ENCODE measurements at regions not wholly inside any gene's neighbourhood (a gene's known extent, or its start where the extent isn't known, plus 50 kb on each side); places are given as distances from the start of the nearest gene placed in this dataset.

DNA sequence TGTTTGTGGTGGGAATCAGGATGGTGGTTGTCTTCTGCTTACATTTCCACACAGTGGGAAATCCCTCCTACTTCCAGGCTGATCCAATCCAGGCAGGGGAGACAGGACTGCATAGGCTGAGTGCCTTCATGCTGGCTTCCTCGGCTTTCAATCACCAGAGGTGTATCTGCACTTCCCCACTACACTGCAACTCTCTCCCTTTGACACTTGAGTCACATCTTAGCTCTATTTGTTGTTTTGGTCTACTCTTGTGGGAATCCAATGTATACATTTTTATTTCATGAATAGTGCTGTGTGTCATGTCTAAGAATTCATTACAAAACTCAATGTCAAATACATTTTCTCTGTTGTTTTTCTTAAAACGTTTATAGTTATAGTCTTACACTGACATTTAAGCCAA is 735.6 kb downstream of the XPNPEP1 start:
- Mint-ChIP-seq H3K9me3 (peaks cover 25 to 58% (median 32%) of the 10 kb centered on the region in 6 donors), H3K27me3 (ENCODE audit: low read depth in 3 of 3) (peaks cover 0 to 3% (median 0%) of the 10 kb centered on the region in 3 donors), H3K36me3 (peaks cover 0 to 7% (median 4%) of the 10 kb centered on the region in 3 donors), H3K4me3 (no peak overlapping the region), H3K27ac (no peak overlapping the region), H3K4me1 (no peaks in the 10 kb centered on the region)
- DNase-seq, result no peak

DNA sequence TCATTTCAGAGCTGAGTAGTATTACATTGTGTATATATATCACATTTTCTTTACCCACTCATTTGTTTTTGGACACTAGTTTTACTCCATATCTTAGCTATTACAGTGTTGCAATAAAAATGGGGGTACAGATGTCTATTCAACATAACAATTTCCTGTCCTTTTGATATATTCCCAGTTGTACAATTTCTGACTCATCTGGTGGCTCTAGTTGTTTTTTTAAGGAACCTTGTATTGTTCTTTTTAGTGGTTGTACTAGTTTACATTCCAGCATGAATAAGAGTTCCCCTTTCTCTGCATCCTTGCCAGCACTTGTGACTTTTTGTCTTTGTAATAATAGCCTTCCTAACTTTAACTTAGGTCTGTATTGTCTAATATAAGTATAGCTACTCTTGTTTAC is 739.9 kb downstream of the XPNPEP1 start:
- Mint-ChIP-seq H3K9me3 (peaks cover 17 to 55% (median 28%) of the 10 kb centered on the region in 6 donors), H3K4me3 (no peak overlapping the region), H3K36me3 (no peaks in the 10 kb centered on the region), H3K27me3 (ENCODE audit: low read depth in 3 of 3) (no peaks in the 10 kb centered on the region), H3K4me1 (no peaks in the 10 kb centered on the region), H3K27ac (no peak overlapping the region)
- DNase-seq, result no peak

- Mint-ChIP-seq H3K27me3 (ENCODE audit: low read depth in 3 of 3) (no peaks in the 10 kb centered on the region), H3K36me3 (no peaks in the 10 kb centered on the region), H3K4me3 (no peak overlapping the region), H3K9me3 (peaks cover 5 to 34% (median 10%) of the 10 kb centered on the region in 6 donors), H3K4me1 (no peaks in the 10 kb centered on the region), H3K27ac (no peak overlapping the region)
- DNase-seq, result no peak
These were observed 744.7 kb downstream of the XPNPEP1 start for GRCh38 chr10:109178591-109178990.

DNA sequence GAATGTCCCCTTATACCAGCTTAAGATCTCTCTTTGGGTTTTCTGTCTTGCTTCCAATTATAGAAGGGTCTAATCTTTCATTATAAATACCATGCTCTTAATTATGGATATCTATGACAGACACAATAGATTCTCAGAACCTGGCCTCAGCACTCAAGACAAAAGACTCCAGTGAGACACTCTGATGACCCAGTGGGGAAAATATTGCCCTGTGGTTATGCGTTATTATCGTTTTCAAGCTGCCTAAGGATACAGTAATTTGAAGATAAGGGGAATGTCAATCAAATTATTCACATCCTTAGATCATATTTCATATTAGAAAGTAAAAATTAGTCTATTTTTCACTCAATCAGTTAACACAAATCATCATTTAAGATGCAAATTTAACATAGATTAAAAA is 748.8 kb downstream of the XPNPEP1 start:
- Mint-ChIP-seq H3K4me3 (no peak overlapping the region), H3K27me3 (ENCODE audit: low read depth in 3 of 3) (no peaks in the 10 kb centered on the region), H3K27ac (no peak overlapping the region), H3K36me3 (no peaks in the 10 kb centered on the region), H3K4me1 (no peaks in the 10 kb centered on the region), H3K9me3 (peaks cover 6 to 38% (median 9%) of the 10 kb centered on the region in 6 donors)
- no peak for DNase-seq

- no peak overlapping the region for H3K27ac Mint-ChIP-seq
- H3K27me3 Mint-ChIP-seq (ENCODE audit: low read depth in 3 of 3), result no peaks in the 10 kb centered on the region
- no peaks in the 10 kb centered on the region for H3K36me3 Mint-ChIP-seq
- H3K9me3 Mint-ChIP-seq, result peaks cover 6 to 38% (median 9%) of the 10 kb centered on the region in 6 donors
- no peak overlapping the region for H3K4me3 Mint-ChIP-seq
- no peaks in the 10 kb centered on the region for H3K4me1 Mint-ChIP-seq
- DNase-seq, result no peak
These were observed 749.4 kb downstream of the XPNPEP1 start for GRCh38 chr10:109173937-109174336.

DNA sequence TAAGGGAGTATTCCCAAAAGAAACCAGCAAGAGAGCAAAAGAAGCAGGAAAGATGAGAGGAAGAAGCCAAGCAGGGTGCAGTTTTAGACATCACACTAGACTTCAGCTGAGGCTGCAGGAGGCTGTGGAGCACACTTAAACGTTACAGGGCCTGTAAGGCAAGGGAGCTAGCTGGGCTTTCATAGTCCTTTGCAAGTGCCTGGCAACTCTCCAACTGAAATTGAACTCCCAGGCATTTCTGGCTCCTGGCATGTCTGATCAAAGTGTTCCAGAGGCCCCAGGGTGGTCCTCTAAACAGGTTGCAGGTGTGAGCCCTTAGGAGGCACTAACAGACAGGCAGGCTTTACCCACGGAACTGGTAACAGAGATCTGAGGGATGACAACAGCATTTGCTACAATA is 750.2 kb downstream of the XPNPEP1 start:
- Mint-ChIP-seq H3K4me3 (no peak overlapping the region), H3K36me3 (no peaks in the 10 kb centered on the region), H3K4me1 (no peaks in the 10 kb centered on the region), H3K27ac (no peak overlapping the region), H3K27me3 (ENCODE audit: low read depth in 3 of 3) (no peaks in the 10 kb centered on the region), H3K9me3 (peaks cover 4 to 43% (median 11%) of the 10 kb centered on the region in 6 donors)
- no peak for DNase-seq

DNA sequence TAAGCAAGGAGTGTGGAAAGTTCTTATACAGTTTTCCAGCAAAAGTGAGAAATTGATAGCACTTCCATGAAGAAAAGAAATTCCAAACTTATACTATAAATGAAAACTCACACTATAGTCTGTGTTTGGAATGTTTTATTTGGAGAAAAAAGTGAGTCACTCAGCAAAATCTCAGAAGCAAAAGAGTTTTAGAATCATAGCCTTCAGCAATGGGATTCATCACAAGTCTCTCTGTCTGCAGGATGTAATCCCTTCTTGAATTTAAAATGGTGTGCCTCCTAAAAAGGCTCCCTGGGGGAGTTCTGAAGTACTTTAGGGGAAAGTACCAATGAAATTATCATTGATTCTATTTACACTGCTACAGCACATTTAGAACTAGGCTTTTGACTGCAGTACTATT is 756.4 kb downstream of the XPNPEP1 start:
- no peak overlapping the region for H3K4me3 Mint-ChIP-seq
- H3K9me3 Mint-ChIP-seq, result peaks cover 2 to 36% (median 16%) of the 10 kb centered on the region in 6 donors
- no peaks in the 10 kb centered on the region for H3K27me3 Mint-ChIP-seq (ENCODE audit: low read depth in 3 of 3)
- H3K4me1 Mint-ChIP-seq, result no peaks in the 10 kb centered on the region
- no peaks in the 10 kb centered on the region for H3K36me3 Mint-ChIP-seq
- DNase-seq, result no peak
- no peak overlapping the region for H3K27ac Mint-ChIP-seq

DNA sequence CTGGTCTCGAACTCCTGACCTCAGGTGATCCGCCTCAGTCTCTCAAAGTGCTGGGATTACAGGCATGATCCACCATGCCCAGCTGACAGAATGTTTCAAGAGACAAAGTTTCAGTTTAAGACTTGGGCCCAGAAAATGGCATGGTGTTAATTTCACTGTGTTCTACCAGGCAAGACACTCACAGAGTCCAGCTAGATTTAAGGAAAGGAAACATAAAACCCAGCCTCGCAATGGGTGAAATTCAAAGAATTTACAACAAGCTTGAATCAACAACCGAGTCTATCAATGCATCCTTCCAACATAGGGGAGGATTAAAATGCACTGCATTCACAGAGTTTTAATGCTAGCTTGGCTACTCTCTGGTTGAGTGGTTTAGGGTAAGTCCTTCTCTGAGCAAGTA is 764.0 kb downstream of the XPNPEP1 start:
- Mint-ChIP-seq H3K4me1 (no peaks in the 10 kb centered on the region), H3K27ac (no peak overlapping the region)

GRCh38 chr10:109156396-109156795 is 766.9 kb downstream of the XPNPEP1 start:
- Mint-ChIP-seq H3K4me3 (no peak overlapping the region), H3K4me1 (no peaks in the 10 kb centered on the region), H3K36me3 (no peaks in the 10 kb centered on the region), H3K9me3 (peaks cover 4 to 35% (median 16%) of the 10 kb centered on the region in 6 donors), H3K27ac (no peak overlapping the region), H3K27me3 (ENCODE audit: low read depth in 3 of 3) (peaks cover 0 to 2% (median 0%) of the 10 kb centered on the region in 3 donors)
- DNase-seq, result no peak

More for the DNA sequence above, 764.0 kb downstream of the XPNPEP1 start:
- Mint-ChIP-seq H3K27me3 (ENCODE audit: low read depth in 3 of 3) (peaks cover 0 to 2% (median 0%) of the 10 kb centered on the region in 3 donors), H3K4me3 (no peak overlapping the region), H3K36me3 (no peaks in the 10 kb centered on the region), H3K9me3 (peaks cover 8 to 47% (median 20%) of the 10 kb centered on the region in 6 donors)
- DNase-seq, result no peak

GRCh38 chr10:109149666-109150350 is 773.5 kb downstream of the XPNPEP1 start:
- H3K36me3 Mint-ChIP-seq, result no peaks in the 10 kb centered on the region
- peaks cover 4 to 40% (median 20%) of the 10 kb centered on the region in 6 donors for H3K9me3 Mint-ChIP-seq
- no peak for DNase-seq
- H3K27ac Mint-ChIP-seq, result no peak overlapping the region
- no peaks in the 10 kb centered on the region for H3K4me1 Mint-ChIP-seq
- no peak overlapping the region for H3K4me3 Mint-ChIP-seq
- H3K27me3 Mint-ChIP-seq (ENCODE audit: low read depth in 3 of 3), result peaks cover 0 to 2% (median 0%) of the 10 kb centered on the region in 3 donors

DNA sequence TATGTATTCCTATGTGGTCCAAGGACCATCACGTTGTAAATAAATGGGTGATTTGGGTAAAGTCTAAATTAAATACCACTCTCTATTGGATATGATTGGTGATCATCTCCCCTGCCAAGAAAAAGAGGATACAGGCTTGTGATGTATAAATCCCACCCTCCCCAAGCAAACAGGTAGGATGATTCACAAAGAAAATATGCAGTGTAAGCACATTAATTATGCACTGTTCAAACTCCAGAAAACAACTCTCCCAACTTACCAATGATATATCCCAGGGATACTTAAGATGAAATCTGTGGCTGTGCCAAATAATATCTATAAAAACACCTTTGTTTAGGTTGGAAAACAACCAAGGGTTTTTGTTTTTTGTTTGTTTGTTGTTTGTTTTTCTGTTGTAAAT is 795.9 kb downstream of the XPNPEP1 start:
- H3K27ac Mint-ChIP-seq, result no peak overlapping the region
- no peaks in the 10 kb centered on the region for H3K4me1 Mint-ChIP-seq
- no peak overlapping the region for H3K4me3 Mint-ChIP-seq
- H3K36me3 Mint-ChIP-seq, result no peaks in the 10 kb centered on the region
- DNase-seq, result no peak
- H3K27me3 Mint-ChIP-seq (ENCODE audit: low read depth in 3 of 3), result peaks cover 0 to 3% (median 1%) of the 10 kb centered on the region in 3 donors
- H3K9me3 Mint-ChIP-seq, result peaks cover 0 to 18% (median 6%) of the 10 kb centered on the region in 6 donors

DNA sequence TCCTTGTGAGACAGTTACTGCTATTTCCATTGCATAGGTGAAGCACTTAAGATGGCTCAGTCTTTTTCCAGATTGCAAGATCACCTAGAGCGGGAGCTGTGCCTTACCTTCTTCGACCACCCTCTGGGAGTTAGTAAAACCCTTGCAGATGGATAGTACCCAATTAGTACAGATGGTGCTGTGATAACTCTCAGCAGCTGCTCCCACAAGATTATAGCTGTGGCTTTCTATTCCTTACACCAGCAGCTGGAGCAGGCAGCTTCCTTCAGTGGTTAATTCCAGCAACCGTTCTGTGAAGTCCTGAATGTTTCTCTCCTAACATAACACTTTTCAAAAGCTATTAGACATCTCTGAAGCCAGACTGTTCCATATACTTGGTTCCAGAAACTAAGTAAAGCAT is 796.8 kb downstream of the XPNPEP1 start:
- Mint-ChIP-seq H3K27ac (no peak overlapping the region), H3K9me3 (peaks cover 0 to 25% (median 6%) of the 10 kb centered on the region in 6 donors), H3K36me3 (no peaks in the 10 kb centered on the region), H3K4me1 (no peaks in the 10 kb centered on the region), H3K4me3 (no peak overlapping the region), H3K27me3 (ENCODE audit: low read depth in 3 of 3) (peaks cover 0 to 3% (median 1%) of the 10 kb centered on the region in 3 donors)
- no peak for DNase-seq

- H3K36me3 Mint-ChIP-seq, result no peaks in the 10 kb centered on the region
- H3K4me1 Mint-ChIP-seq, result no peaks in the 10 kb centered on the region
- H3K4me3 Mint-ChIP-seq, result no peak overlapping the region
- peaks cover 0 to 3% (median 1%) of the 10 kb centered on the region in 3 donors for H3K27me3 Mint-ChIP-seq (ENCODE audit: low read depth in 3 of 3)
- H3K27ac Mint-ChIP-seq, result no peak overlapping the region
- peaks cover 0 to 25% (median 6%) of the 10 kb centered on the region in 6 donors for H3K9me3 Mint-ChIP-seq
- no peak for DNase-seq
These were observed 797.3 kb downstream of the XPNPEP1 start for GRCh38 chr10:109126016-109126415.

DNA sequence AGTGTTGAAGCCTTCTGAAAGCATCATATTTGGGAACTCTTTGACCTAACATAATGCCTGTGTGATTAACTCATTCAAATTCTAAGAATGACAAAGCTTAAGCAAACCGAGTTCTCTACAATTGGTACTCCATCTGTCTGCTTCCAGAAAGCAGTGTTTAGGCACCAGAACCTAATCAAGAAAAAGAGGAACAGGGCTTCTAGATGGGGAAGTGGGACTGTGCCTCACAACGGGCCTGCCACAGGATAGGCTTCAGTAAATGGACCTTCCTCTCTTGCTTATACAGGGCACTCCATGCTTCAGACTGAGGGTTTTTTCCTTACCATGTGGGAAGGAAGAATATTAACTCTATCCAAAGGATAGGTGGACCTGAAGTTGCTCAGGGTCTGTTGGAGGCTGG is 808.1 kb downstream of the XPNPEP1 start:
- no peak for DNase-seq
- H3K36me3 Mint-ChIP-seq, result peaks cover 0 to 3% (median 0%) of the 10 kb centered on the region in 3 donors
- H3K4me3 Mint-ChIP-seq, result no peak overlapping the region
- peaks cover 0 to 1% (median 0%) of the 10 kb centered on the region in 3 donors for H3K27me3 Mint-ChIP-seq (ENCODE audit: low read depth in 3 of 3)
- H3K4me1 Mint-ChIP-seq, result no peaks in the 10 kb centered on the region
- H3K27ac Mint-ChIP-seq, result no peak overlapping the region
- H3K9me3 Mint-ChIP-seq, result peaks cover 6 to 35% (median 14%) of the 10 kb centered on the region in 6 donors

DNA sequence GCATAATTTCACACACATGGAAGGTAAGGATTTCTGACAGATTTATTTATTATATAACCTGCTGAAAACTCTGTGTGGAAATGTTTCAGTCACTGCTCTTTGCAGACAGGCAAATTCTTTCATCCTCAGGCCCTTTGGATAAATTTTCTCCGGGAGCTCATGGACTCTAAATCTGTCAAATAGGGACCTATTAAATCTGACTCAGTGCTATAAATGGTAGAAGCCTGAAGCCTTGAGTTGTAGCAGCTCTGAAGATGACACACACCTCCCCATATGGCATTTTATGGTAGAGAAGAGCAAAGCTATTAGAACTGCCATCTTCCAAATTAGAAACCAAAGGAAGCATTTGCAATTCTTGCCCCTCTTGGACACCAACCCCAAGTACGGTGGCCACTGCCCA is 808.7 kb downstream of the XPNPEP1 start:
- Mint-ChIP-seq H3K4me1 (no peaks in the 10 kb centered on the region), H3K27me3 (ENCODE audit: low read depth in 3 of 3) (peaks cover 0 to 1% (median 0%) of the 10 kb centered on the region in 3 donors), H3K27ac (no peak overlapping the region), H3K4me3 (no peak overlapping the region), H3K36me3 (peaks cover 0 to 3% (median 0%) of the 10 kb centered on the region in 3 donors), H3K9me3 (peaks cover 8 to 38% (median 14%) of the 10 kb centered on the region in 6 donors)
- no peak for DNase-seq
